ENCODE measurements at regions not wholly inside any gene's neighbourhood (a gene's known extent, or its start where the extent isn't known, plus 50 kb on each side); places are given as distances from the start of the nearest gene placed in this dataset.

DNA sequence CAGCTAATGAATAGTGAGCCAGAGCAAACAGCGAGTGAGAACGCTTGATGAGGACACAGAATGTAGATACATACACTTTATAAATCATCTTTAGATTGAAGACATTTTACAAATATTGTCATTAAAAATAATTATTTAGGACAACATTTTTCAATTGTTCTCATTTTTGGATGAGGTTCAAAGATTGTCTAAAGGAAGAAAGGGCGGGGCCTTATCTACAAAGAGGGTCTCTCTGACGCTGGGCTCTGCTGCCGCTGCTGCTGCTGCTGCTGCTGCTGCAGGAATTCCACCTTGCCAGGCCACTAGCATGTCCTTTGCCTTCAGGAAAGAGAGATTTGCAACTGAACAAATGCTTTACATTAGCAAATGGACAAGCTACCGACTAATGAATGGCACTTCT lies 220.7 kb upstream of the TMEM161B start (continued):
- TF ChIP-seq FOSL1 (IDR thresholded peaks at IDR 0.05; ENCODE audit: low read depth) = no peak

- TF ChIP-seq SIN3A (IDR thresholded peaks at IDR 0.05; ENCODE audit: low read depth) (no peak), SRF (IDR thresholded peaks at IDR 0.05; ENCODE audit: low read depth) (no peak), CEBPB (IDR thresholded peaks at IDR 0.05; ENCODE audit: low read depth) (no peak)
- RAD21 ChIA-PET (ENCODE audit: low non-redundant PET in 1 of 2, low total read pairs in 2 of 2, uncharacterized antibody in 2 of 2, unreplicated experiment in 2 of 2) = no interaction called here
- H3K9ac ChIP-seq (ENCODE audit: low read length) = no peak overlapping the region
- no peaks in the 10 kb centered on the region for H3K79me2 ChIP-seq (ENCODE audit: insufficient read depth, low read length)
- H4K20me1 ChIP-seq (ENCODE audit: insufficient read depth) = no peaks in the 10 kb centered on the region
- H3K4me1 ChIP-seq (ENCODE audit: control insufficient read depth in 1 of 2, insufficient read depth in 2 of 2, low read length in 2 of 2) = no peaks in the 10 kb centered on the region
- intact Hi-C loops (cut with micrococcal nuclease) = no loop called here
- ATAC-seq (no peak), DNase-seq (ENCODE audit: low read depth, low spot score) (no peak)
- POLR2A ChIA-PET = no interaction called here
- CTCF ChIA-PET = no interaction called here
- H2AFZ ChIP-seq (ENCODE audit: low read depth, low read length, poor library complexity, severe bottlenecking) = no peak overlapping the region
- no peaks in the 10 kb centered on the region for H3K9me2 ChIP-seq (ENCODE audit: insufficient read depth)
- H3K27me3 ChIP-seq (ENCODE audit: insufficient read depth, low read length) = no peaks in the 10 kb centered on the region
- H3K27ac ChIP-seq (ENCODE audit: low read depth, low read length) = no peak overlapping the region
- no peak overlapping the region for H3K4me3 ChIP-seq (replicated peaks in 1 of 2; ENCODE audit: low read depth in 1 of 2, low read length in 2 of 2)
- no peak overlapping the region for H3K4me2 ChIP-seq (ENCODE audit: low read length)
- no peaks in the 10 kb centered on the region for H3K9me3 ChIP-seq (ENCODE audit: control insufficient read depth in 1 of 2, insufficient read depth in 1 of 2, low read depth in 1 of 2, low read length in 2 of 2)
- no TSS peak for BruUV-seq (replicated peaks)
- H3K36me3 ChIP-seq (ENCODE audit: control insufficient read depth in 1 of 2, insufficient read depth in 2 of 2, low read length in 2 of 2) = no peaks in the 10 kb centered on the region
These were observed 219.9 kb upstream of the TMEM161B start for GRCh38 chr5:88488561-88488960.

DNA sequence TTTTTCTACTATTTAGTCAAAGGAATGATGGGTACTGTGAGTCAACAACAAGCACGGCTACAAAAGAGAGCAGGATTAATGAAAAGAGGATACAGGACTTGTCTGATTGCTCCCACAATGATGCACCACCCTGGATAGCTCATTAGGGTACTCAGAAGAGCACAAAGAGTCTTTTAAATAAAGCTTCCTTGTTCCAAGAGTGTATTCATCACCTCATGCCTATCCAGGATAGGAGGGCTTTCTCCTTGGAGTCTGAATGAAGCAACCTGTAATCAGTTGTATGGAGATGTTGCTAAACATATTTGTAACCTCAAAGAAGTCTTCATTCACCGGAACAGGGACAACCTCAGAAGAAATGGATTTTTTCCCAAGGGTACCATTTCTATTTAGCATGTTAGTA lies 219.5 kb upstream of the TMEM161B start:
- ChIA-PET RAD21 (ENCODE audit: low non-redundant PET in 1 of 2, low total read pairs in 2 of 2, uncharacterized antibody in 2 of 2, unreplicated experiment in 2 of 2) (no interaction called here), POLR2A (no interaction called here), CTCF (no interaction called here)
- TF ChIP-seq TCF7L2 (IDR thresholded peaks at IDR 0.05; ENCODE audit: borderline replicate concordance, extremely low read depth, insufficient read depth, insufficient read length) = no peak
- TF ChIP-seq ELF1 (IDR thresholded peaks at IDR 0.05; ENCODE audit: borderline replicate concordance, low read depth) = no peak
- no peak for TF ChIP-seq SRF (IDR thresholded peaks at IDR 0.05; ENCODE audit: low read depth)
- no peak for TF ChIP-seq YY1 (IDR thresholded peaks at IDR 0.05; ENCODE audit: extremely low read depth, insufficient replicate concordance, low read depth, low read length)
- TF ChIP-seq JUND (IDR thresholded peaks at IDR 0.05) = no peak
- no peak for TF ChIP-seq MAX (IDR thresholded peaks at IDR 0.05)
- TF ChIP-seq EZH2phosphoT487 (IDR thresholded peaks at IDR 0.05; ENCODE audit: borderline replicate concordance) = no peak
- TF ChIP-seq POLR2AphosphoS5 (IDR thresholded peaks at IDR 0.05; ENCODE audit: low read depth, low read length) = no peak
- TF ChIP-seq CBX3 (IDR thresholded peaks at IDR 0.05; ENCODE audit: low read depth) = no peak
- no peak for TF ChIP-seq EGR1 (IDR thresholded peaks at IDR 0.05; ENCODE audit: low read depth)
- TF ChIP-seq ZFX (IDR thresholded peaks at IDR 0.05) = no peak
- TF ChIP-seq FOSL1 (IDR thresholded peaks at IDR 0.05; ENCODE audit: low read depth) = no peak
- no peak for TF ChIP-seq SP1 (IDR thresholded peaks at IDR 0.05; ENCODE audit: low read depth)
- Histone ChIP-seq H3K4me3 (replicated peaks in 1 of 2; ENCODE audit: low read depth in 1 of 2, low read length in 2 of 2) (no peak overlapping the region), H3K27ac (ENCODE audit: low read depth, low read length) (no peak overlapping the region), H3K79me2 (ENCODE audit: insufficient read depth, low read length) (no peaks in the 10 kb centered on the region), H2AFZ (ENCODE audit: low read depth, low read length, poor library complexity, severe bottlenecking) (no peak overlapping the region), H3K27me3 (ENCODE audit: insufficient read depth, low read length) (no peaks in the 10 kb centered on the region), H4K20me1 (ENCODE audit: insufficient read depth) (no peaks in the 10 kb centered on the region), H3K4me1 (ENCODE audit: control insufficient read depth in 1 of 2, insufficient read depth in 2 of 2, low read length in 2 of 2) (no peaks in the 10 kb centered on the region), H3K9ac (ENCODE audit: low read length) (no peak overlapping the region), H3K4me2 (ENCODE audit: low read length) (no peak overlapping the region), H3K9me2 (ENCODE audit: insufficient read depth) (no peaks in the 10 kb centered on the region), H3K36me3 (ENCODE audit: control insufficient read depth in 1 of 2, insufficient read depth in 2 of 2, low read length in 2 of 2) (no peaks in the 10 kb centered on the region), H3K9me3 (ENCODE audit: control insufficient read depth in 1 of 2, insufficient read depth in 1 of 2, low read depth in 1 of 2, low read length in 2 of 2) (no peaks in the 10 kb centered on the region)
- intact Hi-C loops (cut with micrococcal nuclease) = no loop called here
- ATAC-seq (no peak), DNase-seq (ENCODE audit: low read depth, low spot score) (no peak)
- BruUV-seq (replicated peaks) = no TSS peak
